H1 (cell line): ENCODE measurements at regions not wholly inside any gene's neighbourhood (a gene's known extent, or its start where the extent isn't known, plus 50 kb on each side); places are given as distances from the start of the nearest gene placed in this dataset.

Experiments
- CBX8 ChIP-seq: fragments of 300-800, 300-1000 bp; sonication (generic); IDR thresholded peaks from 2 replicates; pipeline ENCODE4 v1.7.1; 2016; ENCODE audit warnings: low read depth, low read length, borderline replicate concordance
- CTCF ChIP-seq, 3 experiments: IDR thresholded peaks; 1 replicate in 2 of 3; 2 replicates in 1 of 3; pipeline versions ENCODE4 v1.5.1 to v1.6.1; 2011; ENCODE audit warnings: low read length in 3 of 3, mild to moderate bottlenecking in 3 of 3, inconsistent platforms in 2 of 3, low read depth in 1 of 3, moderate library complexity in 1 of 3; ENCODE audit not compliant: insufficient read depth in 1 of 3; ENCODE audit errors: control extremely low read depth in 1 of 3
- GTF2F1 ChIP-seq: IDR thresholded peaks from 2 replicates; pipeline ENCODE4 v1.6.1; 2012; ENCODE audit warnings: low read depth, low read length, improper control_type of control experiment, borderline replicate concordance

- TF ChIP-seq CTCF (IDR thresholded peaks at IDR 0.05; ENCODE audit: control extremely low read depth in 1 of 3, insufficient read depth in 1 of 3, low read depth in 1 of 3, low read length in 3 of 3) = no peak
- no peak for TF ChIP-seq CBX8
- no peak for TF ChIP-seq GTF2F1
- TF ChIP-seq, all 59 proteins: peak for 0
Measured at GRCh38 chr22:34639911-34640310, 426.0 kb upstream of the ISX start (continued).
